Tibial nerve (tissue), 3 donors: ENCODE measurements at regions not wholly inside any gene's neighbourhood (a gene's known extent, or its start where the extent isn't known, plus 50 kb on each side); places are given as distances from the start of the nearest gene placed in this dataset.

Experiments used
- CTCF ChIP-seq, 5 experiments: fragments of 200-600 bp in 3 of 5; fragments of 450-650 bp in 2 of 5; sonication (generic) in 3 of 5; IDR thresholded peaks; one replicate each; pipeline ENCODE4 v1.5.1; 2016 to 2019; ENCODE audit warnings: antibody characterized with exemption in 5 of 5, mild to moderate bottlenecking in 3 of 5, moderate library complexity in 2 of 5
- POLR2A ChIP-seq, 2 donors: fragments of 450-650 bp; IDR thresholded peaks; one replicate each; pipeline ENCODE4 v1.6.1; 2017; ENCODE audit warnings: antibody characterized with exemption in 2 of 2, mild to moderate bottlenecking in 2 of 2, moderate library complexity in 2 of 2

GRCh38 chr6:140319209-140319608, 944.8 kb upstream of the CITED2 start:
- no peak for TF ChIP-seq CTCF (IDR thresholded peaks at IDR 0.05)
- TF ChIP-seq POLR2A (IDR thresholded peaks at IDR 0.05), result no peak
